GM18498 (cell line): ENCODE measurements at regions not wholly inside any gene's neighbourhood (a gene's known extent, or its start where the extent isn't known, plus 50 kb on each side); places are given as distances from the start of the nearest gene placed in this dataset.
A peak's percentile ranks its signal among the peaks of the same experiment; 100 is the strongest.

Source experiments
- ATAC-seq: cut with Tn5 transposase; IDR thresholded peaks from one replicate; pipeline ENCODE4 v1.9.1; 2021; ENCODE audit warnings: mild to moderate bottlenecking, moderate library complexity; ENCODE audit not compliant: unreplicated experiment

GRCh38 chr13:75061909-75062308 is 420.1 kb downstream of the TBC1D4 start:
- ATAC-seq = no peak

- ATAC-seq = peak; percentile 78
These were observed 426.7 kb downstream of the TBC1D4 start for GRCh38 chr13:75055296-75055695.

GRCh38 chr13:75052616-75053015 is 429.4 kb downstream of the TBC1D4 start:
- no peak for ATAC-seq

- no peak for ATAC-seq
These were observed 431.4 kb downstream of the TBC1D4 start for GRCh38 chr13:75050419-75051046.

- no peak for ATAC-seq
These were observed 432.1 kb downstream of the TBC1D4 start for GRCh38 chr13:75049735-75050335.

- no peak for ATAC-seq
These were observed 439.2 kb downstream of the TBC1D4 start for GRCh38 chr13:75042807-75043206.

- ATAC-seq = no peak
These were observed 443.4 kb downstream of the TBC1D4 start for GRCh38 chr13:75038393-75039113.

GRCh38 chr13:75025956-75026355 is 456.0 kb downstream of the TBC1D4 start:
- no peak for ATAC-seq

GRCh38 chr13:75024602-75025001 is 457.4 kb downstream of the TBC1D4 start:
- no peak for ATAC-seq

GRCh38 chr13:75023609-75024008 is 458.4 kb downstream of the TBC1D4 start:
- no peak for ATAC-seq

GRCh38 chr13:75021151-75021550 is 460.8 kb downstream of the TBC1D4 start:
- no peak for ATAC-seq

GRCh38 chr13:75016225-75016624 is 465.7 kb downstream of the TBC1D4 start:
- ATAC-seq = no peak

GRCh38 chr13:75013818-75014217 is 468.2 kb downstream of the TBC1D4 start:
- ATAC-seq = no peak

GRCh38 chr13:75010941-75011340 is 471.0 kb downstream of the TBC1D4 start:
- ATAC-seq = no peak

- ATAC-seq = no peak
These were observed 473.0 kb downstream of the TBC1D4 start for GRCh38 chr13:75008926-75009325.

GRCh38 chr13:74990992-74991391 is 491.0 kb downstream of the TBC1D4 start:
- ATAC-seq = no peak

GRCh38 chr13:74987124-74987690 is 494.8 kb downstream of the TBC1D4 start:
- no peak for ATAC-seq

- ATAC-seq = no peak
These were observed 495.4 kb downstream of the TBC1D4 start for GRCh38 chr13:74986609-74987008.

GRCh38 chr13:74979703-74980102 is 502.3 kb downstream of the TBC1D4 start:
- no peak for ATAC-seq

GRCh38 chr13:74978591-74978990 is 503.4 kb downstream of the TBC1D4 start:
- ATAC-seq = no peak

- ATAC-seq = no peak
These were observed 504.5 kb downstream of the TBC1D4 start for GRCh38 chr13:74977498-74977897.

- ATAC-seq = no peak
These were observed 506.9 kb downstream of the TBC1D4 start for GRCh38 chr13:74975111-74975510.
